GM18502 (cell line): ENCODE measurements at regions not wholly inside any gene's neighbourhood (a gene's known extent, or its start where the extent isn't known, plus 50 kb on each side); places are given as distances from the start of the nearest gene placed in this dataset.
"Not testable (repeated sequence)": the region's sequence is repeated elsewhere in the genome, so short reads cannot be mapped to it uniquely, and the experiment has no call there.

Source experiments
- ATAC-seq: cut with Tn5 transposase; IDR thresholded peaks from one replicate; pipeline ENCODE4 v1.9.1; 2021; ENCODE audit warnings: mild to moderate bottlenecking; ENCODE audit not compliant: unreplicated experiment, poor library complexity

DNA sequence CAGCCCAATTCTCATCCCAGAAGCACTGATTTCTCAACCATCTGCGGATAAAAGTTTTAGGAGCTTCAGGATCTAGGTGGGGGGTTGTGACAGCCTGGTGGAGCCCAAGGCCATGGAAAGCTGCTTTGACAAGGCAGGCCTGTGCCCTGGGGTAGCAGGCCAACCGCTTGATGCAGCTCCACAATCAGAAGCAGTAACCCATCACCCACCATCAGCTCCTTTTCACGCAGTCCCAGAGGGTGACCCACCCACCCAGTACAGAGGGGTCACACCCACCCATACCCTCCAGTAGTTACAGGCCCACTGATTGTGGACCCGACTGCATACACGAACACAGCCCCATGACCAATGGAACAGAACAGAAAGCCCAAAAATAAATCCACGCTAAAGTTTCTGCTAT lies 253.9 kb downstream of the AHR start:
- no peak for ATAC-seq

GRCh38 chr7:17552952-17553351 lies 254.5 kb downstream of the AHR start:
- ATAC-seq: no peak

DNA sequence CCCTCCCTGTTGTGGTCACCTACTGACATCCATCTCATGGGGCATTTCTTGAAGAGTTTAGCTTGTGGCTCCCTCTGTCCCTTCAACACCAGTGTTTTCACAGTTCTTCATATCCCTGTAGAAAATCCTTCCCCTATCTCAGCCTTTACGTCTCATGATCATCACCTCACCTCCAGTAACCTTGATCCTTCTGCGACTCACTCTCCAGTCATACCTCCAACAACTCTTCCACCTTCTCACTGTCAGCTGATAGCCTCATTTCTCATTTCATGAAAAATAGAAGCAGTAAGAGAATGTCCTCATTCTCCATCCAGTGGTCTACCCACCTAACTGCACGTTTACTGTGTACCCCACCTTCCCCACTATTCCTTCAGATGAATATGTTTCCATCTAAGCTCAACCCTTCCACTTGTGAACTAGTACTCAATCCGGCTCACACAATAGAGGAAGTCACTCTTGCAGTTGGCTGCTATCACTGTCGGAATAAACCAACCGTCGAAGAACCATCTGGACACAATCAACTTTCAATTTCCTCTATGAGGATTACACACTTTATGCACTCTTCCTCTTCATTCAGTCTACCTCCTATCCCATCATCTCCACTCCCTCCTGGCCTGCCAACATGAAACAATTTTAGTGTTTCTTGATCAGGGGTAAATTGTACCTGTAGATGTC lies 256.0 kb downstream of the AHR start:
- ATAC-seq: no peak

DNA sequence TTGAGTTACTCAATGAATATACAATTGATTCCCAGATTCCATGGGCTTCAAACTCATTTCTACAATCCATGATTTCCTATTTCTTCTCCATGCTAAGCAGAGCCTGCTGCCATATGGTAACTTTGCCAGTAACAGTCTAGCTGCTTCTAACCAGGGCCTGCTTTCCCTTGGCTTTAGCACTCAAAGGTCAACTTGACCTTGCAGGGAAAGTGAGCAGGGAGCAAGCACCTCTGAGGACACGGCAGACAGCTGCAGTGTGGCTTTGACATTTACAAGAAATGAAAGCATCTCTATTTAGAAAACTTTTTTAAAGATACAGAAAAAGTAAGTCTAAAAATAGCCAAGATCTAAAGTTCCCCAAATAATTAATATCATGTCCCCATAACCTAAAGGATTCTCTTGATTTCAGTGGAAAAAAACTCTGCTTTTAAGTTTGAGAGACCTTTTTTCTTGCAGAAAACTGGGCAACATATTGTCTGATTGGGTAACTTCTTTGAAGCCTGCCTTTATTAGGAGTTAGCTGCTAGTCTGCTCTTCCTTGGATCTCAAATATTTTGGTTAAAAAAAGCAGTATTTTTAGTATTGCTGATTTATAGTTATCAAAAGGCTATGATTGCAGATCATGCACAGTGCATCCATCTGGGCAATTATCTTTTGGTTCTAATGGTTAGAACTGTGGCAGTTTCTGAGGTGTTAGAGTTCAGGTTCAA lies 257.9 kb downstream of the AHR start:
- no peak for ATAC-seq

DNA sequence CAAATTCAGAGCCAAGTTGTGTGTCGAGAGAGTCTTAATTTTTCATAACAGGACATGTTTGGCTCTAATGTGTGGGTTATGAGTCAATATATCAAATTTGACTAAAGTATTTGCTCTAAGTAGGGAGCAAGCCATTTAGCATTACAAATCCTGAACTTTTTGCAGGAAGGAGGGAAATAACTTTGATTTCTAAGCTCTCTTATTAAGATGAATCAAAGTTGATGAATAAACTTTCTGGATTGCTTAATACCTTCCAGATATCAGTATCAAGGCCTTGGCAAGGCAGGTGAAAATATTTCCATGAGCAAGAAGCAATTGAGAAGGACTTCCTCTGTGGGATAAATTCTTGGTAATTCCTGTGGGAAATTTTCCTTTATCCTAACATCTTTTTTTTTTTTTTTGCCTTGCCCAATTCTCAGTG lies 258.8 kb downstream of the AHR start:
- no peak for ATAC-seq

DNA sequence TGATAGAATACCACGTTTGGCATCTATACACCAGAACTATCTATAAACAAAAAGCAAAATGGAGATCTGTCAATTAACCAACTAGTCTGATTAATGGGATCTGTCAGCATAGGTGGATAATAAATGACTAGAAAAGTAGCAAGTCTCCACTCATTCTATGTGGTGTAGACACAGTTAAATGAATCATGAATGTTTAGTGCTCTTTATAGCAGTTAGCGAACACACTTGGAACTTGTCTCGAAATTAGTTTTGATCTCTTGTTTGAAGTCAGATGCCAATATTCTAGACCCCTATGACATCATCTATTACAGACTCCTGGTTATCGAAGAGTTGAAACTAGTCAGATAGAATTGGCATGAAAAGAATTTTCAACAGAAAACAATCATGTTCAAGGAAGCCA lies 259.7 kb downstream of the AHR start:
- ATAC-seq: no peak

- no peak for ATAC-seq
Measured at GRCh38 chr7:17558558-17559332, 260.3 kb downstream of the AHR start.

- no peak for ATAC-seq
Measured at GRCh38 chr7:17559388-17559787, 260.9 kb downstream of the AHR start.

DNA sequence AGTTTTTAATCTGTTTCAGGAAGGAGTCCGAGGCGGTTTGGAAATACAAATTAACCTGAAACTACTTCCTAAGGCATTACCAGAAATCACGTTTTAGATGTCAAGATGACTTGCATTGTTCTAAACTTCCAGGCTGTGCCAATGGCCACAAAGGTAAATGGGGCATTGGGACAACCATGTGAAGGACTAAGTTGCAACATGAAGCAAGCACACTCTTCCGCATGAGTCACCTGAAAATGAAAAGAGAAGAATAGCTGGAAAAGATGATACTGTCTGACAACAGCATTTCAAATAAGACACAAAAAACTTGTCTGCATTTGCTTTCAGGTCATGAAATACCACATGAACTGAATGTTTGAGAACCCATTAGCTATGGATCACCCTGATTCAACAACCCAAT lies 262.1 kb downstream of the AHR start:
- no peak for ATAC-seq

GRCh38 chr7:17560966-17561365 lies 262.5 kb downstream of the AHR start:
- ATAC-seq: no peak

DNA sequence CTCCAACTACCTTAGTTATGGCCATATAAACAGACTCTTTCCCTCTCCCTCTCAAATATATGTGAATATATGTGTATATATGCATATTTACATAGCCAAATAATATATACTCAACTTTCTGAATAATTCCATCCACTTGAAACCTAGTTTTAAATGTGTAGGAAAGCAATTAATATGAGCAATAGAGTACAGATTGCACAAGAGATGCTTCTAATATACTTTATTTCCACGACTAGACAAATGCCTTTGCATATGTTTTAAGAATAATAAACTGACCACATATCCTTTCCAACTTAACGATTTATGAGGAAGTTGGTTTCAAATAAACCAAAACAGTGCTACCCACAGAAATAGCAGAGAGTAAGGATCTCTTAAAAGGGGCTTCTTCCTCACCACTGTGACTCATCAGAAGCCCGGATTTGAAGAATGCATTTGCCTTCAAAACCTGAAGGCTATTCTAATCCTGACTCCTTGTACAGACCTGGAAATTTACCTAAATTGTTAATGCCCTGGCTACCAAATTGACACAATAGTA lies 266.3 kb downstream of the AHR start:
- ATAC-seq: no peak

GRCh38 chr7:17580141-17580540 lies 281.7 kb downstream of the AHR start:
- ATAC-seq: no peak

DNA sequence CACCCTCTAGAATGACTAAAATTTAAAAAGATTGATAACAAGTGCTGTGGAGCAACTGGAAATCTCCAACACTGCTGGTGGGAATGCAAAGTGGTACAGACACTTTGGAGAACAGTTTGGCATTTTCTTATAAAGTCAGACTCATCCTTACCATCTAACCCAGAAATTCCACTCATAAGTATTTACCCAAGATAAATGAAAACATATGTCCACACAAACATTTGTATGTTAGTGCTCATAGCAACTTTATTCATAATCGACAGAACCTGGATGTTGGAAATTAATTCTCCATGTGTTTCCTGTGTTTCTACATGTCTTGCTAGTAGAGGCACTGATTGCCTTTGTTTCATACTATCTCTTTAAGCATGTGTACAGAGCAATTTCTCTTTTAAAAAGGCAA lies 282.4 kb downstream of the AHR start:
- ATAC-seq: no peak

DNA sequence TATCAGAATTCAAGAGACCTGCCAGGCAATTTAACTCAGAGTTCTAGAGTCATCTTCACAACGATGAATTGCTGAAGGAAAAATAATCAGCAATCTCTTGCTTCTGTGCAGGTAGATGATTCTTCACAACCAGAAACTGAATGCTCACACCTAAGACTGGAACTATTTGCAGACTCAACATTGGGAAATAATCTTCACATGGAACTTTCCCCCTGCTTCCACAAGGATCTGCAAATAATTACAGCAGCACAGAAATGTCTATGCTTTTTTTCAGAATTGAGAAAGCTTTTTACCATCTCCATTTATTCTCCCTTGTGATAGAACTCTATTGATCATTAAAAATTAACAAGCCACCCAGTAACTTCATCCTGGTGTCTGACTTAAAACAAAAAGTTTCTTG lies 282.8 kb downstream of the AHR start:
- no peak for ATAC-seq

DNA sequence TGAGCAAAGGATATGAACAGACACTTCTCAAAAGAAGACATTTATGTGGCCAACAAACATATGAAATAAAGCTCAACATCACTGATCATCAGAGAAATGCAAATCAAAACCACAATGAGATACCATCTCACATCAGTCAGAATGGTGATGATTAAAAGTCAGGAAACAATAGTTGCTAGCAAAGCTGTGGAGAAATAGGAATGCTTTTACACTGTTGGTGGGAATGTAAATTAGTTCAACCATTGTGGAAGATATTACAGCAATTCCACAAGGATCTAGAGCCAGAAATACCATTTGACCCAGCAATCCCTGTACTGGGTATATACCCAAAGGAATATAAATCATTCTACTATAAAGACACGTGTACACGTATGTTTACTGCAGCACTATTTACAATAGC lies 284.2 kb downstream of the AHR start:
- ATAC-seq: not testable (repeated sequence)

DNA sequence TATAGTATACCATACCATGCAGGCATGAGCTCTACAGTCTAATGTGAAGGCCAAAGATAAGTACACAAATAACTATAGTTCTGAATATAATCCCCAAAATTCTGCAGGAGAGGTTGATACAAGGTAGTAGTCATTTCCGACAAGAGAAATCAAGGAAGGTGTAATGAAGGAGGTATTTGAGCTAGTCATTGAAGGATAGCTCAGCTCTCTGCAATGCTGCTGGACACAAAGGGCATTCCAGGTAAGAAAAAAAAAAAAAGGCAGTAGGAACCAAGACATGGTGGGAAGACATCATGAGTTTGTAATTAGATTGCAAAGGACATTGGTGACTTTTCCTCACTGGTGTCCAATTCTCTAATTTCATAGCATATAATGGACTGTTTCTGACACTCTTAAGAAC lies 285.3 kb downstream of the AHR start:
- ATAC-seq: no peak

- no peak for ATAC-seq
Measured at GRCh38 chr7:17584822-17585221, 286.4 kb downstream of the AHR start.

- no peak for ATAC-seq
Measured at GRCh38 chr7:17586711-17587110, 288.3 kb downstream of the AHR start.

- no peak for ATAC-seq
Measured at GRCh38 chr7:17588730-17589129, 290.3 kb downstream of the AHR start.

GRCh38 chr7:17589671-17590070 lies 291.2 kb downstream of the AHR start:
- ATAC-seq: no peak

DNA sequence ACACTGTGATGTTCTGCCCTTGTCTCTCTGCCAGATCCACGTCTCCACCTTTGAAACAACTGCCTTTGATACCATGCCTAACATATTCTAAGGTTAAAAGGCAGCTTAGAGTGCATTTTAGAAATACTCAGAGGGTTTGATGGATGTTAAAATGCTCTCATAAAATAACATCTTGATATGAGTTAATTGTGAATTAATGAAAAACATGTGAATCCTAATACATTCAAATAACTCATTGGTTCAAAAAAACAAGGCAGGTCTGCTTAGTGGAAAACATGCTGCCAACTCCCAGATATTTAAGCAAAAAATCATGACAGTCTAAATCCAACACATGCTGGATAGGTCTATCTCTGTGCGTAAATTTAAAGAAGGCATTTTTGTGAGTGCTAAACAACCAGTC lies 291.8 kb downstream of the AHR start:
- no peak for ATAC-seq
